Activated CD4-positive, CD25-positive, alpha-beta regulatory T cell treated with anti-CD3 and anti-CD28 coated beads, Interleukin-2, amount 50 U/mL, for 72 hours (primary cell): ENCODE measurements at regions not wholly inside any gene's neighbourhood (a gene's known extent, or its start where the extent isn't known, plus 50 kb on each side); places are given as distances from the start of the nearest gene placed in this dataset.
A peak's percentile ranks its signal among the peaks of the same experiment; 100 is the strongest.
"Not testable (repeated sequence)": the region's sequence is repeated elsewhere in the genome, so short reads cannot be mapped to it uniquely, and the experiment has no call there.

ENCODE experiments used
- DNase-seq: peaks from one replicate; pipeline ENCODE4 v3.0.0; 2021

DNA sequence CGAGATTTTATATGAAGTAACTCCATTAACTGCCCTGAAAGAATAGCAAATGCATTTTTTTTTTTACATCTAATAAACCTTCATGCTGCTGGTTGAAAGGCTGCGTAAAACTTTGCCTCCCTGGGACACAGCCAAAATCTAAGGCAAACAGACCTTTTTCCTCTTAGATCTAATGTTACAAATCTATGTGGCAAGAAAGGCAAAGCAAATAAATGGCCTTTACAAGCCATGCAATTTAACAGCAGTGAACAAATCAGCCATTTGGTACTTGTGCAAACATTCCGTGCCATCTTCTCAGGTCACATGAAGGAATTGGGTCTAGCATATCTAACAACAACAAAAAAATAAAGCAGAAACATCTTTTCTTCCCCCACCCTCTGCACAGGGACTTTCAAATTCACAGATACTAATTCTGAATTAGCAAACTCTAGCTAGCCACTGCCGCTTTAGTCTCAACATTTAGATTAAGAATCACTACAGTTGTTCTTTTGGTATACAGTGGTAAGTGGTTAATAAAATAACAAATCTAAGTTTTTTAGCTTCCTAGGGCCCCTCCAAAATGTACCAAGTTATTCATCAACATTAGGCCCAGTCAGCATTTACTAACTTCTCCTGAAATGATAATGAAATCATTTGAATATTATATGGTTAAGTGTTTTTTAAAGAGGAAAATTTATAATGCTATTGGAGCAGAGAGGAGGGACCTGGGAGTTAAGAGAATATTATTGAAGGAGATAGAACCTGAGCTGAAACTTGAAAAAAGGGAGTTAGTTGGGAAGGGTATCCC lies 593.8 kb downstream of the SMARCA1 start:
- no peak for DNase-seq

DNA sequence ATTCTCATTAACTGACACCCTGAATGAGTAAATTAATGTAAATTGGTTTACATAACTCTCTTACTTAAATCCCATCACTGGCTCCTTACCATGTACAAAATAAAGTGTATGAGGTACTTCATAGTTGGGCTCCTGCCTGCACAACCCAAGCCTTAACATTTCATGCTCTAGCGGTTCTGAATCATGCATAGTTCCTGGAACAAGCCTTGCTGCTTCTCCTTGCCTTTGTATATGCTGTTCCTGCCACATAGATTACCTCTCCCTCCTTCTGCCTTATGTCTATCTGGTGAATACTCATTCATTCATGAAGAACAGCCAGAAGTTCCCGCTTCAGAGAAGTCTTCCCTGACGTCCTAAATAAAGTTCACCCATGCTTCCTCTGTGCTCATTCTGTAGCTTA lies 594.7 kb downstream of the SMARCA1 start:
- no peak for DNase-seq

DNA sequence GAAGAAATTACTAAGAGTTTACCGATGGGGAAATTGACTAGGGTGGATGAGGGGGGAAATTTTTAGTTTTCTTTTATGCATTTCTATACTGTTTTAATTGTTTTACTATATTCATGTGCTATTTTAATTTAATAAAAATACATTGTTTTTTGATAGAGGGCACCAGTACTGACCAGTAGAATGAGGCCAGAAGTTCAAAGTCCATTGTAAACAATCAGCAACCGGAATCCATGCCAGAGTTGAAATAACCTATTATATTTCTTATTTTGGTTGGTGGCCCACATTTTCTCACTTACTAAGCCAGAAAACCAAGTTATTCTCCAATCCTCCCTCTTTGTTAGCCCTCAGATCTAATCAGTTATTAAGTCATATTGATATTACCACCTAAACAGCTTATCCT lies 595.9 kb downstream of the SMARCA1 start:
- DNase-seq, result no peak

DNA sequence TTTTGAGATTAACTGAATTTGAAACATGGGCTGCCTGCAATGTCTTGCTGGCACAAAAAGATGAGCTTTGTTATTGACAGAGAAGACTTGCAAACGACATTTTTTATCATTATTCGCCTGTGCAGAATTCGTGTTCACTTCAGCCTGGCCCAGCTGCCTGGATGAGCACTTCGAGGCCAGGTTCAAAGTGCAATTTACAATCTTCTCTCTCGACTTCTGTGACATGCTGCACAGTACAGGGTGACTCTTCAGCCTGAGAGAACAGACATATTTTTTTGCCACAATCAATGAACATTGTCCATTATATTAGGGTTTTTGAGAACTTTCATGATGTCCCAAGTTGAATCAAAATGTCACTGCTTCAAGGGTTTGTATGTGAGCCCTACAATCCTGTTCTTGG lies 616.5 kb downstream of the SMARCA1 start:
- no peak for DNase-seq

DNA sequence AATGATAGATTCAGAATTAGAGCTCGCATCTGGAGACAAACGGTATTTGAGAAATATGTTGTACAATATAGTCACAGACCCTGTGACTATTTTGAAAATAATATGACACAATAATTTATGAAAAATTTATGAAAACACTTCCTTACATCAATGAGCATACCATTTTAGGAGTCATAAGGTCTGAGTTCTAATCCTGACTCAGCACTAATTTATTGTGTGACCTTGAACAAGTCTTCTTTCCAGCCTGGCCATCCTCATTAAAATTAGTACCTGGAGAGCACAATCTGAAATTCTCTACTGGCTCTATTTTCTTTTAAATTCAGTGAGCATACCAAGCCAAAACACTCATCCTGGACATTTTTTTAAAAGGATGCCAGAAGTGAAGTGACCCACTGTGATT lies 622.3 kb downstream of the SMARCA1 start:
- no peak for DNase-seq

DNA sequence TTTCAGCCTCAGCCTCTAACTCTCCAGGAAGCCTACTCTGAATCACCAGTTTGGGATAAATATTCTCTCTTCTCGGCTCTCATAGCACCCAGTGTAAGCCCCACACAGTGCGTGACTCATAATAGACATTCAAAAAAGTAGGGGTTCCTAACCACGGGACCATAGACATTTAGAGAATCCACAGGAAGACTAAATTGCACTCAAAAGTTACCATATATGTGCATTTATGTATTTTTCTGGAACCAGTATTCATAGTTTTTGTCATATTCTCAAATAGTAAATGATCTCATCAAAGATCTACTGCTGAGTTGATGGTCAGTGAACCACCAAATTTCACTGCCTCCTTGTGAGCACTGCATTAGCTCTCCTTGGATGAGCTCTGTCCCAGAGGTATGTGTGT lies 625.7 kb downstream of the SMARCA1 start:
- no peak for DNase-seq

DNA sequence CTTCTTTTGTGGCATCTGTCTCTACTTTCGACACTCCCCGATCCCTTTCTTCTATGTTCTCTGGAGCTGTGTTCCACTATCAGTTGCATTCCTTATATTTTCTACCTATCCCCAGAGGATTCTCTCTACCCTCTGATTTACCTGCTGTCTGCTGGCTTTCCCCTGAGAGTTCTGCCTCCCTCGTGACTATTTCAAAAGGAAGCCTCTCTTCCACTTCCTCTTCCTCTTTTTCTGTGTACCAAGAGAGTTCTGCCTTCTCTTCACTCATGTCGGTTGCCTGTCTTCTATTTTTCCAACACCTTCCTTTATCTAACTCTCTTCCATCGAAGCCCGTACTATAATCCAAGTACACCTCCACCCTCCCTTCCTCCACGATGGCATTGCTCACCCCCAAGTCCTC lies 631.7 kb downstream of the SMARCA1 start:
- no peak for DNase-seq

DNA sequence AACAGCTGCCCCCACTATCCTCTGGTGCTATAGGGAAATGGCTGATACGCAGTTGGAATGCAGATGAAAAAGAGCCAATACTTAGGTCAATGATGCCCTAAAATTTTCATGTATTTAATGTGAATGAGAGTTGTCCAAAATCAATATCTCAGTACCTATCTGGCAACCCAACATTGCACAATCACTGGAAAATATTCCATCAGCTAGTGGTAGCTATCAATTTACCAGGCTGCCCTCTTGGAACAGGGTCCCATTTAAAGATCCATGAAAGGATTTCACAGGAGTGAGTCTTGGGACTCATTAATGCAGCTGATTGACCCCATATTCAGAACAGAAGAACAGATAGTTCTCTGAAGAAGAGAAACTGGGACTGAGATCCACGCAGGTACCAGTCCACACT lies 638.9 kb downstream of the SMARCA1 start:
- DNase-seq, result no peak

DNA sequence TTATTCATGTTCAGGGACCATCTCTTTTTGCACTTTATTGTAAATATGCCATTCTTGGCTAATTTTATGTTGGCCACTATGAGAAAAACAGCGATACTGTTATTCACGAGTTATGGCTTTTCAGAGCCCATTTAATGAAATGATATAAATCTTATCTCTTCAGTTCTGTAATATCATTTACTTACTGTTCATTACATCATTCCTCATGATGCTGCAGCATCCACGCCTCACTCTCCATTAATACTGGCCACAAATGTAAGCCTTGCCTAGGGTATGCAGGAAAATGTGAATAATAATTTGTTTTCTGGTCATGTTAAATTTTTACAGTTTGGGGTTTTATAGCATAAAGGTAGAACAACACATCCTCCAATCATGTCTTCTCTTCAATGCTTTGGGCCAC lies 639.6 kb downstream of the SMARCA1 start:
- DNase-seq, result no peak

DNA sequence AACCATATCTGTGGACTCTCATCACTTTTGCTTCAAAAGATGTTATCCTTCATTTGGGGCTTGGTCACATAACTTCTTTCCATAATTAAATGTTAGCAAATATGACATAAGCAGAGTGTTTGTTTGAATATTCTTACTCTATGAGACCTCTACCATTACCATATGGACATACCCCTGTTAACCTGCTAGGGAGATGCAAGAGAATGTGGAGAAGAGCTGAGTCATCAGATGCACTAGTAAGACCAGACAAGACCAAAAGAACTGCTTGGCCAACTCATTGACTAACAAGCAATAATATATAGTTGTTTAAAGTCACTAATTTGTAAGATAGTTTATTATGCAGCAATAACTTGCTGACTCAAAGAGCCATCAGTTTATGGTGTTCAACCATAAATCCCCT lies 652.9 kb downstream of the SMARCA1 start:
- DNase-seq, result no peak

DNA sequence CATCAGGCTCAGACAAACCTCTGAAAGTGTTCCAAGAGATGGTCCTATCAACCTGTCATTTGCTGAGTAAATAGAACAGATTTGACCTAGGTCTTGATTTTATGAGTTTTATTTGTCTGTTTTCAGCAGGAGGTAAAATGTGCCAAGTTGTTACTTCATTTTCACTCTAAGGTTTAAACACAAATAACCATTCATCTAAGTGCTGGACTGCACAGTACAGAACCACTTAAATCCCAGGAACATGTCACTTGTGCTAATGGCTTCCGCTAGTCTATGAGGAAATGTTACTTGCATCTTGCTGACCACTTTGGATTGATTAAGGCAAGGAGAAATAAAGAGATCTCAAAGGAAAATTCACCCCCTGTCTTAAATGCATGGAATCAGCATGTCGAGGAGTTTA lies 660.7 kb downstream of the SMARCA1 start:
- no peak for DNase-seq

DNA sequence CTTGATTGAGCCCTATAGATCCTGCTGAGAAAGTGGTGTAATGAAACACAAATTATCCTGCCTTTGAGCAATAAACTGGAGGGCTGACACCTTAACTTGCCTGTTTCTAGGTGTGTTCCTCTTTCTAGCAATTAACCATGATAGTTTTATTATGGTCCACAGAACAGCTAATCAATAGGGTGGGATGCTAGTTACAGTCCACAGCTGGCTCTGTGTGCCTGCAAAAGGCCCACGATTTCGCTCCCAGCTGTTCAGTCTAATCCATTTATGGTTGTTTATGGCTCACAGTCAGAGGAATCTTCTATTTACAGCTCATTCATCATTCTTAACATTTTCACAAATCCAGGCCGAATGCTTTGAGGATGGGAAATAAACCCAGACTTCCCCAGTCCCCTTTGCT lies 674.9 kb downstream of the SMARCA1 start:
- no peak for DNase-seq

DNA sequence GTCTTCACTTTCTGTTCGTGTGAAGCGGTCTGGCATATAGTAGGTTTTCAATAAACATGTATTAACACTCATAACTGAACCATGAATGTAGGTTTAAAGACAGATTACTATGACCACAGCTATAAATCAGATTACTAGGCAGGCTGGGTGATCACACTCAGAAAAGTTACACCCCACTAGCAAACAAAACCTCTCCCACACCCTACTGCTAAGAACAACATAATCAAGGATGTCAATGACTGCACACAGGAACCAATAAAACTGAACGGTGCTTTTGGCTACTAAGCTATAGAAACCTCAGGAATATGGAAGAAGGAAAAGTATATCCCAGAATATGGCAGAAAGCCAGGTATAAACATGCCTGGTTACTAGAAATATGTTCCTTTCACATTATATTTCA lies 676.9 kb downstream of the SMARCA1 start:
- DNase-seq, result no peak

DNA sequence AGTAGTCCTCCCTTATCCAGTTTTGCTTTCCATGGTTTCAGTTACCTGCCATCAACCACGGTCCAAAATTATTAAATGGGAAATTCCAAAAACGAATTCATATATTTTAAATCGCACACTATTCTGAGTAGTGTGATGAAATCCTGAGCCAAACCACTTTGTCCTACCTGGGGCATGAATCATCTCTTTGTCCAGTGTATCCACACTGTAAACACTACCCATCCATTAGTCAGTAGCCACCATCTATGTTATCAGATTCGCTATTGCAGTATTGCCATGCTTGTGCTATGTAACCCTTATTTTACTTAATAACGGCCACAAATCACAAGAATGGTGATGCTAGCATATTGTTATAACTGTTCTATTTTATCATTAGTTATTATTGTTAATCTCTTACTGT lies 704.6 kb downstream of the SMARCA1 start:
- DNase-seq, result no peak

DNA sequence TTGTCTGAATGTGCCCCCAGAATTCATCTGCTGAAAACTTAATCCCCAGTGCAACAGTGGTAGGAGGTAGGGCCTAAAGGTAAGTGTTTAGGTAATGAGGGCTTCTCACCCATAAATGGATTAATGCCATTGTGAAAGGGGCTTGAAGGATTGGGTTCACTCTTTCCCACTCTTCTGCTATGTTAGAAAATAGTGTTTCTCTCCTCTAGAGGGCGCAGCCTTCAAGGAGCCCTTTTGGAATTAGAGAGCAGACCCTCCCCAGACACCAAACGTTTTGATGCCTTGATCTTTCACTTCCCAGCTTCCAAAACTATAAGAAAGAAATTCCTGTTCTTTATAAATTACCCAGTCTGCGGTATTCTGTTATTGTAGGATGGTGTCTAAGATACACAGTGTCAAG lies 706.4 kb downstream of the SMARCA1 start:
- no peak for DNase-seq

DNA sequence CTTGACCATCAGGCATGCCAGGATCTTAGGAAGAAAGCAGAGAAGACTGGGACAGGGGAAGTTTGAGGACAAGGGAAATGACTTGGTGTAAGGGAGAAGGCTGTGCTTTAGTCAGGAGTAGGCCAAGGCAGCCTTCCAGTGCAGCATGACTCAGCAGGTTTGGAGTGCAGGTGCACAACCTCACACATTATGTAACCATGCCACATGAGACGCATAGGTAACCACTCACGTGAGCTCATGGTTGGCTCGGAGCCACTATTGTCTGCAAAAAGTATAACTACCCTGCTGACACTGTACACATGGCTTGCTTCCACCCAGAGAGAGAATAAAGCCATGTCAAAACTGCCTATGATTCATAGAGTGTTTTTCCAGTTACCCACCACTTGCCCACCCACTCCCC lies 715.9 kb downstream of the SMARCA1 start:
- no peak for DNase-seq

DNA sequence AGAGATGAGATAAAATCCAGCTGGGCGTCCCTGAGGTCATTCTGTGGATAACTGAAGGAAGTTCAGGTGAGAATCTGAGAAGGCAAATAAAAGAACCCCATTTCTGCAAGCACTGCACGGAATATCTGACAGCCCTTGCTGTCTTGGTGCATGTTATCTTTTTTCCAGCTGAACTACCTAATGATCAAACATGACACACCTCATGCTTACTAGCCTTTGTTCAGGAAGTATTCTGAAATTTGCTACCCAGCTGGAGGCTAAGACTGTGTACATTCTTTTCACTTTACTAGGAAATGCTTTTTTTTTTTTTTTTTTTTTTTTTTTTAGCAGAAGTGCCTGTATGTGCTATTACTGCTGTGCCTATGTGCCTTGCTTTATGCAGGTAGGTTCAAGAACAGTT lies 718.1 kb downstream of the SMARCA1 start:
- no peak for DNase-seq

DNA sequence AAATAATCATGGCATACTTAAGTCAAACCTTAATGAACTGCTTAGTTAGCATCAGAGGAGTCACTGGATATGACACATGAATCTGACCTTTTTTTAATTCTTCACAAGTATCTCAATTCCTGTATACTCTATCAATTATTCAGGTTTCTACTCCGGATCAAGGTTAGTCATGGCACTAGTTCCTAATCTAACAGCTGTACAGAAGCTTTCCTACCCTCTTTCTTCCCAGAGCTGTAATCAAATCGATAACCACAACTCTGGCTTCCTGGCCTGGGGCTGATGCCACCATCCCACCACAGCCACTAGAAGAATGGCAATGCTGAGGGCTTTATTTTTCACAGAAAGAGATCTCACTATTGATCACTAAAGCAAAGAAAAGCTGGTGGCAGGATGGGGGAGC lies 718.5 kb downstream of the SMARCA1 start:
- DNase-seq, result no peak

DNA sequence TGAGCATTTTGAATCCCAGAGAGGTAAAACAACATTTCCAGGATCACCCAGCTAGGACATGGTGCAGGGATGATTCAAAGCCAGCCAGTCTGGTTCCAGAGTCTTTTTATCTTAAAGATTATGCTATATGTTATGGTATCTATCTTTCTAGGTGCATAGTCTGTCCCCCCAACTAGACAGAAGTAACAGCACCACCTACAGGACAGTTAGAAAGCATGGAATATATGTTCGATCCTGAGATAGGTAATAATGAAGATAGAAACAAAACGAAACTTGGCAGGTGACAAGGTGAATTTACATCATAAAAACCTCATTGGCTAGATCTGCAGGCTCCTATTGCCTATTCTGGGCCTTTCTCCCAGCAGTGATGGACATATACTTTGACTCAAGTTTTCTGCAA lies 723.2 kb downstream of the SMARCA1 start:
- DNase-seq, result no peak

DNA sequence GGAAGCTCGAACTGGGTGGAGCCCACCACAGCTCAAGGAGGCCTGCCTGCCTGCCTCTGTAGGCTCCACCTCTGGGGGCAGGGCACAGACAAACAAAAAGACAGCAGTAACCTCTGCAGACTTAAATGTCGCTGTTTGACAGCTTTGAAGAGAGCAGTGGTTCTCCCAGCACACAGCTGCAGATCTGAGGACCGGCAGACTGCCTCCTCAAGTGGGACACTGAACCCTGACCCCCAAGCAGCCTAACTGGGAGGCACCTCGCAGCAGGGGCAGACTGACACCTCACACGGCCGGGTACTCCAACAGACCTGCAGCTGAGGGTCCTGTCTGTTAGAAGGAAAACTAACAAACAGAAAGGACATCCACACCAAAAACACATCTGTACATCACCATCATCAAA lies 730.9 kb upstream of the ACTRT1 start:
- not testable (repeated sequence) for DNase-seq

DNA sequence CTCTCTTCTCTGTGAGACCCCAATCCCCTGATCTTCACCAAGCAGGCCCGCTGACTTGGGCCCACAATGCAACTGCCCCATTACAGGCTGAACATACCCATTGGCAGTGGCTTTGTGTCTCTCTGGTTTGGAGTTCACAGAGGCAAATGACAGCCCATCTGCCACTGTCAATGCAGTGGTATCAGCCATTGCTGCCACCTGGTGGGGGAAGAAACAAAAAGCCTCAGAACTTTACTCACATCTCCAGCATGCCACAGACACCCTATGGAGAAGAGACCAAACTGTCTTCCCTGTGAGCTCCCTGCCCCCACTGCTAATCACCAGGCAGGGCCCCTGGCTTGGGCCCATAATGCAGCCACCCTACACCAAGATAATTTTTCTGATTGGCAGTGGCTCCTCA lies 729.3 kb upstream of the ACTRT1 start:
- peak; percentile 30 for DNase-seq

DNA sequence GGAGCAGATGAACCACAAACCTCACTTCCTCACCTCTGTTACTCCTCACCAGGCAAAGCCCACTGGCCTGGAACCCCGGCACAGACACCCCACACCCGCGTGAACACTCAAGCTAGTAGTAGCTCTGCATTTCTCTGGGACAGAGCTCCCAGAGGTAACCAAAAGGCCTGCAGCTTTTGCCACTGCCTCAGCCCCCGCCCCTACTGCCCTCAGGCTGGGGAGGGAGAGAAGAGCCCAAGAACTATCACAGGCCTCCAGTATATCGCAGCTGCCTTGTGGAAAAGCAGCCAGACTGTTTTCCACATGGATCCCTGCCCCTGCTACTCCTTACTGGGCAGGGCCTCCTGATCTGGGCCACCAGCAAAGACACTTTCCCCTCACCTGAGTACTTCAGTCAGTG lies 728.7 kb upstream of the ACTRT1 start:
- no peak for DNase-seq

DNA sequence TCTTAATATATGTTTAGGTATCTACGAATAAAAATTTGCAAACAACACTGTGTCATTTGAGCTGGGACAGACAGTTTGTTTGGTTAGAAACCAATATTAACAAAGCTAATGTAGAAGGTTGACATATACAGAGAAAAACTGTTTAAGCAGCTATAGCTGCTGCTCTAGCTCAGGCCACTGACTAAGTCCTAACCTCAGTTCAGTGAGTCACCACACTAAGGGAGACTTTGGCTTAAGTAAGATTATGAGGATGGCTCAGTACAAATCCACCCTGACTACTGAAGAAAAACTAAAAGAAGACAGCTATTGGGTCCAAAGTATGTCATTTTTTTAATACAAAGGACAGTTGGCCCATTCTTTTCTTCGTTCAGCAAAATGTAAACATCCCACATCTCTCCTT lies 717.3 kb upstream of the ACTRT1 start:
- DNase-seq, result no peak

DNA sequence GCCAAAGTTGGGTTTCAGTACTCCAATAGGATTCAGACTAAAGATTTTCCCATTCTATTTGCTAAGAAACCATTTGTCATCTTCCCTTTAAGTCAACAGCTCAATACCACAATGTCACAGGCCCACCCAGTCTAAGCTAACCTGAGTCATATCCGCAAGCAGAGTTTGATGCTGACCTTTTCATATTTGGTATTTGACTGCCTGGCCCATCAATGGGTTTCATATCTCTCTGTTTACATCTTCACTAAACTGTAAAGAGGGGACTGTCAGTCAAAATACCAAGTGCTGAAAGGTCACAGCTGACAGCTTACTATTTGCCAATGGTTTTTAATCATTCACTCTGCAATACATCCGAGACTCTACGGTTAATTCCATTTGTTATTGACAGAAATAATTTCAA lies 707.5 kb upstream of the ACTRT1 start:
- DNase-seq, result no peak

DNA sequence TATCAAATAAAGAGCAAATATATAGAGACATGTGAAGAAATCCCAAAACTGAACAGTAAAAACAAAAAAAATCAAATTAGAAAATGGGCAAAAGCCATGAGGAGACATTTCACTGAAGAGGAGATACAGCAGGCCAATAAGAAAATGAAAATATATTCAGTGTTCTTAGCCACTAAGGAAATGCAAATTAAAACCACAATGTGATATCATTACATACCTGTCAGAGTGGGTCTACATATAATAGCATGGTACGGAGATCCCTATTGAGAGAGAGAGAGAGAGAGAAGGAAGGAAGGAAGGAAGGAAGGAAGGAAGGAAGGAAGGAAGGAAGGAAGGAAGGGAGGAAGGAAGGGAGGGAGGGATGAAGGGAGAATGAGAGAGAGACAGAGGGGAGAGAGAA lies 707.0 kb upstream of the ACTRT1 start:
- no peak for DNase-seq

DNA sequence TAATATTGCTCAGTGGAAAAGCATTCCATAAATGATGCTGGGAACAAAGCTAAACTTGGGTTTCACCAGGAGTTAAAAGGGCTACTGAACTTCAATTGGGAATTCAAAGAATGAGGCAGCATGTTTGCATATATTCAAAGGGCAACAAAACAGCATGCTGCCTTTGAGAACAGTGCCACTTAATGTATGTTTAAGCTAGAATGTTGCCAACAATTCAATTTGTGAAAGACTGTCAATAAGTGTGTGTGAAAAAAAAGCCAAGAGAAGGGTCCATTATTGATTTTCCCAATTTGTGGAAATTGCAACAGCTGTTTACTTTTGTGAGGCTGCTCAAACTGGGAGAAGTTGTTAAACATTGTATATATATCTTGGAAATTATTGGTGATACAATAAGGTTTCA lies 701.9 kb upstream of the ACTRT1 start:
- no peak for DNase-seq
